Muscle layer of duodenum (tissue), 2 donors: ENCODE measurements at regions not wholly inside any gene's neighbourhood (a gene's known extent, or its start where the extent isn't known, plus 50 kb on each side); places are given as distances from the start of the nearest gene placed in this dataset.

ENCODE experiments used
- H3K27ac ChIP-seq: one replicate; pipeline ENCODE4 v1.7.0; 2013; ENCODE audit warnings: mild to moderate bottlenecking, low read length
- H3K27me3 ChIP-seq: one replicate; pipeline ENCODE4 v1.7.0; 2013; ENCODE audit warnings: low read depth, mild to moderate bottlenecking, control low read depth, low read length
- H3K36me3 ChIP-seq, 2 donors: one replicate each; pipeline ENCODE4 v1.7.0; 2013; ENCODE audit warnings: low read length in 2 of 2, control low read depth in 1 of 2, mild to moderate bottlenecking in 1 of 2; ENCODE audit not compliant: insufficient read depth in 2 of 2, control insufficient read depth in 1 of 2
- H3K4me1 ChIP-seq, 2 donors: one replicate each; pipeline ENCODE4 v1.7.0; 2013; ENCODE audit warnings: low read length in 2 of 2, mild to moderate bottlenecking in 2 of 2, control low read depth in 1 of 2, moderate library complexity in 1 of 2; ENCODE audit not compliant: insufficient read depth in 2 of 2, control insufficient read depth in 1 of 2
- H3K4me3 ChIP-seq, 2 donors: one replicate each; pipeline ENCODE4 v1.7.0; 2013; ENCODE audit warnings: low read length in 2 of 2, low read depth in 1 of 2, mild to moderate bottlenecking in 1 of 2
- H3K9me3 ChIP-seq, 2 donors: one replicate each; pipeline ENCODE4 v1.7.0; 2013; ENCODE audit warnings: low read length in 2 of 2, control low read depth in 1 of 2, mild to moderate bottlenecking in 1 of 2; ENCODE audit not compliant: control insufficient read depth in 1 of 2
- donor health status: healthy.

GRCh38 chr18:61699397-61700110 is 193.3 kb downstream of the RNF152 start:
- Histone ChIP-seq H3K27ac (no peak overlapping the region), H3K36me3 (no peaks in the 10 kb centered on the region), H3K4me3 (no peak overlapping the region), H3K27me3 (no peaks in the 10 kb centered on the region), H3K9me3 (peaks cover 0 to 3% of the 10 kb centered on the region in 2 donors), H3K4me1 (no peaks in the 10 kb centered on the region)

- Histone ChIP-seq H3K9me3 (peaks cover 0 to 3% of the 10 kb centered on the region in 2 donors), H3K36me3 (no peaks in the 10 kb centered on the region), H3K4me1 (no peaks in the 10 kb centered on the region), H3K4me3 (no peak overlapping the region), H3K27ac (no peak overlapping the region), H3K27me3 (no peaks in the 10 kb centered on the region)
Observed at GRCh38 chr18:61697306-61697909, 195.4 kb downstream of the RNF152 start.

GRCh38 chr18:61694236-61694635 is 198.6 kb downstream of the RNF152 start:
- Histone ChIP-seq H3K4me3 (no peak overlapping the region), H3K9me3 (peaks cover 0 to 3% of the 10 kb centered on the region in 2 donors), H3K4me1 (no peaks in the 10 kb centered on the region), H3K27ac (no peak overlapping the region), H3K36me3 (no peaks in the 10 kb centered on the region), H3K27me3 (no peaks in the 10 kb centered on the region)

GRCh38 chr18:61690418-61691138 is 202.2 kb downstream of the RNF152 start:
- H3K9me3 ChIP-seq = peaks cover 0 to 2% of the 10 kb centered on the region in 2 donors
- no peak overlapping the region for H3K4me3 ChIP-seq
- no peak overlapping the region for H3K27ac ChIP-seq
- H3K27me3 ChIP-seq = no peaks in the 10 kb centered on the region
- H3K4me1 ChIP-seq = no peaks in the 10 kb centered on the region
- H3K36me3 ChIP-seq = no peaks in the 10 kb centered on the region

GRCh38 chr18:61687317-61687716 is 205.5 kb downstream of the RNF152 start:
- Histone ChIP-seq H3K4me1 (no peaks in the 10 kb centered on the region), H3K27me3 (no peaks in the 10 kb centered on the region)

GRCh38 chr18:61683856-61684255 is 209.0 kb downstream of the RNF152 start:
- Histone ChIP-seq H3K4me1 (no peaks in the 10 kb centered on the region), H3K4me3 (no peak overlapping the region), H3K9me3 (peaks cover 9 to 13% of the 10 kb centered on the region in 2 donors), H3K27ac (no peak overlapping the region), H3K36me3 (no peaks in the 10 kb centered on the region), H3K27me3 (no peaks in the 10 kb centered on the region)

More at GRCh38 chr18:61687317-61687716, 205.5 kb downstream of the RNF152 start:
- H3K4me3 ChIP-seq = no peak overlapping the region
- no peaks in the 10 kb centered on the region for H3K9me3 ChIP-seq
- no peak overlapping the region for H3K27ac ChIP-seq
- no peaks in the 10 kb centered on the region for H3K36me3 ChIP-seq

- Histone ChIP-seq H3K27ac (no peak overlapping the region), H3K4me1 (no peaks in the 10 kb centered on the region), H3K27me3 (no peaks in the 10 kb centered on the region), H3K9me3 (peaks cover 9 to 15% of the 10 kb centered on the region in 2 donors), H3K4me3 (no peak overlapping the region), H3K36me3 (no peaks in the 10 kb centered on the region)
Observed at GRCh38 chr18:61681065-61681464, 211.7 kb downstream of the RNF152 start.

GRCh38 chr18:61679836-61680235 is 213.0 kb downstream of the RNF152 start:
- H3K27me3 ChIP-seq = no peaks in the 10 kb centered on the region
- no peaks in the 10 kb centered on the region for H3K4me1 ChIP-seq
- peak overlapping the region in 1 of 2 donors; percentile 16 for H3K4me3 ChIP-seq
- peaks cover 9 to 15% of the 10 kb centered on the region in 2 donors for H3K9me3 ChIP-seq
- no peak overlapping the region for H3K27ac ChIP-seq
- no peaks in the 10 kb centered on the region for H3K36me3 ChIP-seq

- Histone ChIP-seq H3K4me3 (no peak overlapping the region), H3K36me3 (no peaks in the 10 kb centered on the region), H3K4me1 (no peaks in the 10 kb centered on the region), H3K9me3 (peaks cover 9 to 15% of the 10 kb centered on the region in 2 donors), H3K27me3 (no peaks in the 10 kb centered on the region), H3K27ac (no peak overlapping the region)
Observed at GRCh38 chr18:61677435-61677970, 215.3 kb downstream of the RNF152 start.

- Histone ChIP-seq H3K36me3 (no peaks in the 10 kb centered on the region), H3K27me3 (no peaks in the 10 kb centered on the region), H3K4me3 (no peak overlapping the region), H3K27ac (no peak overlapping the region), H3K4me1 (no peaks in the 10 kb centered on the region), H3K9me3 (peaks cover 9 to 15% of the 10 kb centered on the region in 2 donors)
Observed at GRCh38 chr18:61676773-61677434, 215.9 kb downstream of the RNF152 start.

- H3K27ac ChIP-seq = no peak overlapping the region
- H3K4me1 ChIP-seq = no peaks in the 10 kb centered on the region
Observed at GRCh38 chr18:61669320-61669719, 223.5 kb downstream of the RNF152 start.

More at GRCh38 chr18:61669320-61669719, 223.5 kb downstream of the RNF152 start:
- no peak overlapping the region for H3K4me3 ChIP-seq
- H3K36me3 ChIP-seq = no peaks in the 10 kb centered on the region
- H3K27me3 ChIP-seq = no peaks in the 10 kb centered on the region
- H3K9me3 ChIP-seq = no peaks in the 10 kb centered on the region
